CD4-positive, alpha-beta T cell treated with Interleukin-2 at 100 ng/mL for 4 hours (primary cell): ENCODE measurements at regions not wholly inside any gene's neighbourhood (a gene's known extent, or its start where the extent isn't known, plus 50 kb on each side); places are given as distances from the start of the nearest gene placed in this dataset.

Experiments used
- DNase-seq: peaks from one replicate; pipeline ENCODE4 v3.0.0-alpha.2; 2020; ENCODE audit warnings: low spot score

DNA sequence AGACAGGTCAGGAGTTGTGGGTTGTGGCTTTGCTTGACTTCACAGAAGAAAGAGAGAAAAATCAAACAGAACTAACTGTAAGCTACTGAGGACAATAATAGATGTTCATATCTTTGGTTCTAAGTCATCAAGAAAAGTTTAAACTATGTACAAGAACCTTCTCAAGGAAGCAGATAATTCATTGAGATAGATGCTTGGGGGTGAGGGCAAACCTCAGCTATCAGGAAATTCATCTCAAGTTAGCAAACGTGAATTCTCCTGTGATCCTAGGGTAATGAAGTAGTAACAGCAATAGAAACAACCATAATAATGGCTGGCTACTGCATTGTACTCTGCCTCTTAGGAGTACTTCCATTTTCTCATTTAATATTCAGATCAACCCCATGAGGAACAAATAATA lies 506.2 kb downstream of the PLPP3 start:
- no peak for DNase-seq

- no peak for DNase-seq
Observed at GRCh38 chr1:56072310-56072709, 507.1 kb downstream of the PLPP3 start.

DNA sequence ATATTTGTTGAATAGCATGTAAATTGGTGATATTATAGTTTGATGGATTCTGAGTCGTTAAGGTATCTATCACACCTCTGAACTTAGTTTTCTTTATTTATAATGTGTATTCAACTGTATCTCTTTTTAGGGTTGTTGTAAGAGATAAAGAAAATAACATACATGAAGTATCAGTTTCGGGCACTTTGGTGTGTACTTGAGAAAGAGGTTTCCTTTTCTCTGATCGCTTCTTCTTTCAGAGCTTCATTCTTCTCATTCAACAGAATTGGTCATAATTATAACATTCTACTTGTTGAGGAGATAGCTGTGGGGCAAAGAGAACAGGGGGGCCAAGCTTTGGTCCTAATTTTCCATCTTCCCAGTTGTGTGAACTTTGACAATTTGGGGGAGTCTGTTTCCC lies 508.0 kb downstream of the PLPP3 start:
- DNase-seq = no peak

DNA sequence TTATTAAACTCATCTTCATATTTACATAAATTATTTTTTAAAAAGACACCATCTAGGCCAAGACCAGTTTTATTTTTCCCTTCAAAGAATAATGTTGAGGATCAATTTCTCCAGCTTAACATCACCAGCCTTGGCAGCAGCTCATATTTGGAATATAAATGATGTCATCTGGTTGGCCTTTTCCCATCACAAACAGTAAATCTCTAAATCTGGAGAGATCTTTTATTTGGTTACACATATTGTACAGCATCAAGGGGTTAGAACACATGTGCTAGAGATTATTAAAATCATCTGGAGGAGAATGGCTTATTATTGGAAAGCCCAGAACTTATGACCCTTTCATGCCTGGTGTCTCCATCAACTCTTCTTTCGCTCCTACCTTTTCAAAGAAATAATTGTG lies 508.8 kb downstream of the PLPP3 start:
- DNase-seq = no peak

- no peak for DNase-seq
Observed at GRCh38 chr1:56069824-56070223, 509.5 kb downstream of the PLPP3 start.

DNA sequence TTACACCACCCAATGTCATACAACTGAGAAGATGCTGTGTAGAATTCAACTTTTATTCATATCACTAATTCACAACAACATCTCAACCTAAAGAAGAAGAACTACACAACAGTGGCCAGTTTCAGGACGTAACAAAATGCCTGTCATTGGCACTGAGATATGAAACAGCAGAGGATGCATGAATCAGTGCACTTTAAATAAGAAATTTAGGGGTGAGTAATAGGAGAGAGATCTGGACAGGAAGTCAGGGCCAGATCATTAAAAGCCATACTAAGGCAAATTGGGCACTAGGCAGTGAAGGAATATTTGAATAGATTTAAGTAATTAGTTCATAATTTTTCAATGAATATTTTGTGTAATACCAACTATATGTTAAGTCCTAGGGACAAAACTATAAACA lies 510.5 kb downstream of the PLPP3 start:
- no peak for DNase-seq

DNA sequence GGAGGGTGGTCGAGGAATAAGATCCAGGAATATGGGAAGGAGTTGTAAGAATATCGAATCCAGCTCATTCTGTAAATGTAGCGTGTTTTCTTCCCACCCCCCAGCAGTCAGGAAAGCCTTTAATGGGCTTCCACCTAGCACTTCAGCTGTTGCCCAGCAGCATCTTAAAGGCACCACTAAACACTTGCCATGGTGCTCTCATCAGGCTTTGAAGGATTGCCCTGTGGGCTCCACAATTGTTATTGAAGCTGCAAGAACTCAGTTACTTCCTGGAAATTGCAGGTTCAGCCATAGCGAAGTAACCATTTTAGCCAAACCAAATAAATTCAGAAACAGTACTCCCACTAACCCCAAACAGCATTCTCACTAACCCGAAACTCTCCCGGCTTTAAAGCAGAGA lies 511.2 kb downstream of the PLPP3 start:
- no peak for DNase-seq

DNA sequence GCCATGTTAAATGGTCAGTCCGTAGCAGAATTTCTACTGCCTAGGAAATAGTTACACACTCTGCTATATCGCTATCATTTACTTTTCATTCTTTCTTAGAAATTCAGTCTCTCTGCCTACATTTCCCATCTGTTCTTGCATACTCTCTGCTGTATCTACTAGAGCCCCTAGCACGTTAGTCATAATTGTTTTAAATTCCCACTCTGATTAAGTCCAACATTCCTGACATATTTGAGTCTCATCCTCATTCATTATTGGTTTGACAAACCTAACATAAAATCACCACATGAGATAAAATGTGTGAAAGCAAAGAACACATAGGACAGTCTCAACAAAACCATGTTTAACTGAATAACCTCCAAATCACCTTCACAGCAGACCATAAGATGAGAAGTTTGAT lies 513.6 kb downstream of the PLPP3 start:
- no peak for DNase-seq

- DNase-seq = no peak
Observed at GRCh38 chr1:56064705-56065104, 514.7 kb downstream of the PLPP3 start.

DNA sequence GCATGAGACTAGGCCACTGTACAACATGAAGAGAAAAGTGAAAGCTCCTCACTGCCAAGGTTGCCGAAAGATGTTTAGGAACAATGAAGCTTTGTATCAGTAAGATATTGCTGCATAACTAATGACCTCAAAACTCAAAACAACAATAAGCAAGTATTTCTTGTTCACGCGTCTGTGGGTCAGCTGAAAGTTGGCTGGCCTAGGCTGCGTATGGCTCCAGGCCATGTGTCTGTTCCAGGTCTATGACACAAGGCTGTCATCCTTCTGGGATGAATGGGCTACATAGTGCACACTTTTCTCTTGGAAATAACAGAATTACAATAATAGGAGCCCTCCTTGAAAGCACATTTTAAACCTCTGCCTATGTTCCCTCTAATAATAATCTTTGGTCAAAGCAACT lies 515.9 kb downstream of the PLPP3 start:
- DNase-seq = no peak

DNA sequence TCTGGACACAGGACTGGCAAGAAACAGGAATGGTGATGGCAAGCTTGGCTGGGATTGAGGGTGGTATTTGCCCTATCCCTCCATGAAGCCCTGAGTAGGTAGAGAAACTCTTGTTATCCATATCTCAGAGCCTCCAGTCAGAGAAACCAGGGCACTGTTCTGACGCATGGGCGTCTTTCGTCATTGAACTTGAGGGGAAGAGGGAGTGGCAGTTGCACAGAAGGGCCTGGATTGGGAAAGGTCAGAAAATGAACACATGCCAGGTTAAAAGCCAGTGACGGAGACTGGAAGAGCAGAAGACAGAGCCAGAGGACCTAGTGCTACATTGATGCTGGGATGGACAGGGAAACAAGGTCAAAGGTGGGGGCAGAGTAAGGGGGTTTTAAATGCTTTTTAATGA lies 516.7 kb downstream of the PLPP3 start:
- DNase-seq = no peak

DNA sequence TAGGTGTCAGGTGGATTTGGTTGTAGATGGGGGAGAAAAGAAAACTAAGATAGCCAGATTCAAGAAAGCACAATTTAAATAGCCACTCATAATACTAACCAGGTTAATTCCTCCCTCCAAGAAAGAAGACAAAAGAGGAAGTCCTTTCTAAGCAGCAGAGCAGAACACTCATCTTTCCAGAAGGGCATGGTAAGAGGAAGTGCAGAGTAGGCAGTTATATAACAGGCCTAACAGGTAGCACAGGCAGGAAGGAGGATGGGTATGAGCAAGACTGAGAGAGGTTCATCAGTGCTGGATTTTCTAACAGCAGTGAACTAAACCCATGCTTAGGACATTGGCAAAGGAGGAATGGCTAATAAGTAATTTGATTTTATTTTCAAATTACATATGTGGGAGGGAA lies 517.5 kb downstream of the PLPP3 start:
- no peak for DNase-seq

DNA sequence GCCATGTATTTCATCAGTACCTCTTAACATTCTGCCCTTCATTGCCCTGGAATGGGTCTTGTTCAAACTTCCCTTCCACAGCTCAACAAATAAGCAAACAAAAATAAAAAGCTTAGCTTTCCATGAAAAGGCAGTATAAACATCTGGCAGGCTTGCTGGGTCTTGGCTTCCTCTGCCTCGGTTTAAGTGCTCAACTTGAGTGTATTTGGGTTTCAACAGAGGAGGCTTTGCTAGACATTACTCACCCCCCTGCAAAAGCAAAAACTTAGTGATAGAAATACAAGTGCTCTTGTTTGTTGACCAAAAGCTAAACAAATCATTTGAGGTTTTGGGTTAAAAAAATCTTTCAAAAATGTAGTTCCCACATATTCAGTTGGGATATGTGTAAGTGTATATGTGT lies 518.5 kb downstream of the PLPP3 start:
- DNase-seq = no peak

DNA sequence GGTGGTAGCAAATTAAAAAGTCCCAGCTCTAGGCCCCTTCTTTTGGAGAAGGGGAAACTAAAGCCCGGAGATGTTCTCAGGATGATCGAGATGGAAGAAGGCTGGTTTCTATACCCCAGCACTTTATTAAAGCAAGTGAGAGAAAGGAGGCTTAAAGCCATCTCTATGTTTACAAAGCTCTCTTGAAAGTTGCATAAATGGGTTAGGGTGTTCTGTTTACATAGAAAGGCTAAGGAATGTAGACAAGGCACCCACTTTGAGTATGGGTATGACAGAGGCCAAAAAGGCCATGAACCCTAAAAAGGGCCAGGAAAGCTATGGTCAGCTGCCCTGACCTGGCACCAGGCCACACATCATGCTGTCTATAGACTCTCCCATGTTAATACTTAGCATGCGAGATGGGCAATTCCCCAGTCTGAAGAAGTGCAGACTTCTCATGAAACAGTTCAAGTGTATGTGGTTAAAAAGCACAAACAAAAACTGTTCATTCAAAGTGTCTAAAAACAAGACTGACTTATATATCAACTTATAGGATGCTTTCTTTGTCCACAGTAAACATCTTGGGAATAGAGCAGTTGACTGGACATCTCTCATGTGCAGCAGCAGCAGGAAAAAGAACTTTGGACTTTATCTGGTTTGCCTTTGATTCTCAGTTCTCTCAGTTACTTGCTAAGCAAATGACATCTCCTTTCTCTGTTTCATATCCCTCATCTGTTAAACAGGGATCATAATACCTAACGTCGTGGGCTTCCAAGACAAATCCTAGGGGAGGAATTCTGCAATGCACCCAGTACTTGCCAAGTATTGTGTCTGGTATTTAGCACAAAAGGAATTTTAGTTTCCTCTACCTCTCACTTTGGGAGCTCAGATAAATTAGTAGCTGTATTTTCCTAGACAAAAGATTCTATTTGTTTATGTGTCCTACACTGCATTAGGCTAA lies 521.6 kb downstream of the PLPP3 start:
- no peak for DNase-seq

DNA sequence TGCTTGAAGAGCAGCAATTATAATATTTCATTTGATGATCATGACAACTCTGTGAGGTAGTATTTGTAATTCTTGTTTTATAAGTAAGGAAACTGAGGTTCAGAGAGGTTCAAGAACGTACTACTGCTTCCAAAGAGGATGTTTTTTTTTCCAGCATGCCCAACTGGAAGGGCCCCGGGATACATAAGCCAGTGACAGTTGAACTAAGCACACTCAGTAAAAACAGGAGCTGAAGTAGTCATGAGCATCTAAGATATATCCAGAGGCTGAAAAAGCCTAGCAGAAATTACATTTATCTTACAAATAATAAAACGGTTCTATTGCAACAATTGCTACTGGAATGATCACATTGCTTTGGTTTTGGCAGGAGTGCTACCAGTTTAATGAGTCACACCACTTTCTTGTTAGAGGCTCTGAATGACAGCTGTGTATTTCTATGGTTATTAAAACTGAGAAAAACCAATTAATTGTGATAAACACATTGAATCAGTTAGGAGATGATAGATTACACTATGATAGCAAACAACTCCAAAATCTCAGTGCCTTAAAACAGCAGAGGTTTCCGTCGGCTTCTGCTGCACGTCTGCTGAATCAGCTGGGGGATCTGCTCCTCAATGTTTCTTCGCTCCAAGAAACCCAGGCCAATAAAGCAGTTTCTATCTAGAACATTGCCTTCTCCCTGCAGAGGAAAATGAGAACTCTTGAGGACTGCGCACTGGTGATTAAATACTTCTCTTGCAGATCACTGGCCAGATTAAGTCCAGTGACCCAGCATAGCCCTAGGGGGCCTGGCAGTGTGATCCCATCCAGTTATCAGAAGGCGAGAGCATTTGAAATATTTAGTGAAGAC lies 522.7 kb downstream of the PLPP3 start:
- DNase-seq = no peak

- no peak for DNase-seq
Observed at GRCh38 chr1:56054959-56055358, 524.4 kb downstream of the PLPP3 start.

DNA sequence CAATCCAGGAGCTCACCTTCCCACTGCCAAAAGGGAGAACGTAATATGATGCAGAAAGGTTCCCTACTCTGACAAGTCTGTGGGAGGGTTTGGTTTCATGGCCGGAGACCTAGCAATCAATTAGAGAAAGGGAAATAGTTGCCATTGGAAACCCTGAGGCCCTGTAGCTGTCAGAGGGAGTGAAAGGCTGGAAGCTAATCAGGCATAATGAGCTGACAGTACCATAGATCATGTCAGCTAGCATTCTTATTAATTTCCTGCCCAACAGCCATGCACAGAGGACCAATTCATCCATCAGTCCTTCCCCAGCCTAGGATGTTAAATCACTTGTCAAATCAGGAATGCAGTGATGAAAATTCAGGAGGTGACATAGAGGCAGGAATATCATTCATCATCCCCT lies 527.3 kb downstream of the PLPP3 start:
- DNase-seq = no peak

- no peak for DNase-seq
Observed at GRCh38 chr1:56050911-56051310, 528.5 kb downstream of the PLPP3 start.

GRCh38 chr1:56045477-56045876 lies 533.9 kb downstream of the PLPP3 start:
- no peak for DNase-seq

- DNase-seq = no peak
Observed at GRCh38 chr1:56045062-56045461, 534.3 kb downstream of the PLPP3 start.

- DNase-seq = no peak
Observed at GRCh38 chr1:56036479-56036878, 542.9 kb downstream of the PLPP3 start.

- DNase-seq = no peak
Observed at GRCh38 chr1:56034847-56035481, 544.4 kb downstream of the PLPP3 start.

DNA sequence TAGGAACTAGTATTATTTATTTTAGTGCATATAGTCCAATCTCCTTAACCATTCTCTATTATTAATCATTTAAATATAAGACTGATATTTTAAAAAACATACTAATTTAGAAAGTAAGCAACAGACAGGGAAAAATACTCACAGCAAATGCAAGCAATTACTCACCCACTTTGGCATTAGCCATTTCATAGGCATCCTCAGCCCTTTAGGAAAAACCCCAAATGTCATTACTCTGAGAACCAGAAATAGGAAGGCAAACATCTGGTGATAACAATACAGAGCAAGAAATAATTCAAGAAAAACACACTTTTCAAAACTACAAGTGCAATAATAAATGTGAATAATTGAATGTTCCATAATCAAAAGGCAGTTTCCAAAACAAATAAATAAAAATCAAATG lies 545.1 kb downstream of the PLPP3 start:
- DNase-seq = no peak
